ENCODE measurements at regions not wholly inside any gene's neighbourhood (a gene's known extent, or its start where the extent isn't known, plus 50 kb on each side); places are given as distances from the start of the nearest gene placed in this dataset.
"Not testable (repeated sequence)": the region's sequence is repeated elsewhere in the genome, so short reads cannot be mapped to it uniquely, and the experiment has no call there.

- no peak for DNase-seq (ENCODE audit: low read depth)
Observed at GRCh38 chr22:47540011-47540410, 777.6 kb downstream of the TBC1D22A start.

- no peak for DNase-seq (ENCODE audit: low read depth)
Observed at GRCh38 chr22:47539374-47539773, 776.9 kb downstream of the TBC1D22A start.

GRCh38 chr22:47535681-47536080 lies 773.2 kb downstream of the TBC1D22A start:
- DNase-seq (ENCODE audit: low read depth) = no peak

- DNase-seq (ENCODE audit: low read depth) = no peak
Observed at GRCh38 chr22:47534804-47535410, 772.5 kb downstream of the TBC1D22A start.

GRCh38 chr22:47533961-47534803 lies 771.7 kb downstream of the TBC1D22A start:
- DNase-seq (ENCODE audit: low read depth) = no peak

- DNase-seq (ENCODE audit: low read depth) = no peak
Observed at GRCh38 chr22:47517062-47517461, 754.6 kb downstream of the TBC1D22A start.

GRCh38 chr22:47515384-47516125 lies 753.1 kb downstream of the TBC1D22A start:
- DNase-seq (ENCODE audit: low read depth) = no peak

GRCh38 chr22:47512617-47513016 lies 750.2 kb downstream of the TBC1D22A start:
- DNase-seq (ENCODE audit: low read depth) = no peak

- no peak for DNase-seq (ENCODE audit: low read depth)
Observed at GRCh38 chr22:47504962-47505361, 742.5 kb downstream of the TBC1D22A start.

- no peak for DNase-seq (ENCODE audit: low read depth)
Observed at GRCh38 chr22:47498969-47499495, 736.6 kb downstream of the TBC1D22A start.

GRCh38 chr22:47497666-47498065 lies 735.2 kb downstream of the TBC1D22A start:
- DNase-seq (ENCODE audit: low read depth) = no peak

GRCh38 chr22:47495110-47495509 lies 732.7 kb downstream of the TBC1D22A start:
- DNase-seq (ENCODE audit: low read depth) = no peak

GRCh38 chr22:47488131-47488530 lies 725.7 kb downstream of the TBC1D22A start:
- not testable (repeated sequence) for DNase-seq (ENCODE audit: low read depth)

GRCh38 chr22:47486569-47487312 lies 724.3 kb downstream of the TBC1D22A start:
- DNase-seq (ENCODE audit: low read depth) = no peak

- DNase-seq (ENCODE audit: low read depth) = no peak
Observed at GRCh38 chr22:47484960-47485569, 722.6 kb downstream of the TBC1D22A start.

- DNase-seq (ENCODE audit: low read depth) = no peak
Observed at GRCh38 chr22:47476231-47476630, 713.8 kb downstream of the TBC1D22A start.

GRCh38 chr22:47474895-47475294 lies 712.4 kb downstream of the TBC1D22A start:
- DNase-seq (ENCODE audit: low read depth) = no peak

GRCh38 chr22:47474464-47474863 lies 712.0 kb downstream of the TBC1D22A start:
- DNase-seq (ENCODE audit: low read depth) = no peak

- no peak for DNase-seq (ENCODE audit: low read depth)
Observed at GRCh38 chr22:47472636-47473035, 710.2 kb downstream of the TBC1D22A start.

- DNase-seq (ENCODE audit: low read depth) = no peak
Observed at GRCh38 chr22:47471406-47471805, 709.0 kb downstream of the TBC1D22A start.

- no peak for DNase-seq (ENCODE audit: low read depth)
Observed at GRCh38 chr22:47465809-47466208, 703.4 kb downstream of the TBC1D22A start.

Measured in stimulated activated CD8-positive, alpha-beta memory T cell treated with anti-CD3 and anti-CD28 coated beads, Interleukin-12 subunit alpha, Interleukin-12 subunit beta, amount 100 ng/mL, for 4 hours (primary cell).